ENCODE measurements at regions not wholly inside any gene's neighbourhood (a gene's known extent, or its start where the extent isn't known, plus 50 kb on each side); places are given as distances from the start of the nearest gene placed in this dataset.
A peak's percentile ranks its signal among the peaks of the same experiment; 100 is the strongest.

DNA sequence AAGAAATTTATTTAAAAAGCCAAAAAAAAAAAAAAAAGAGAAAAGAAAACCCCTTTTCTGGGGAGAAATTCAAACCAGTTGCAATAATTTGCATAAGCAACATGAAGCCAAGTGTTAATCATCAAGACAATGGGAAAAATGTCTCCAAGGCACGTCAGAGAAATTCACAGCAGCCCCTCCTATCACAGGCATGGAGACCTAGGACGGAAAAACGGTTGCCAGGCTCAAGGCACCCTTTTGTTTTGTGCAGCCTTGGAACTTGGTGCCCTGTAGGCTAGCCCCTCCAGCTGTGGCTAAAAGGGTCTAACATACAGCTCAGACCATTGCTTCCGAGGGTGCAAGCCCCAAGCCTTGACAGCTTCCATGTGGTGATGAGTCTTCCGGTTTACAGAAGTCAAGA lies 509.2 kb upstream of the SOX11 start:
- no peak overlapping the region for H2BK15ac ChIP-seq (ENCODE audit: low read length)
- WGBS, 2 donors (ENCODE audit: extremely low coverage in 2 of 2, insufficient read length in 2 of 2, insufficient replicate concordance in 1 of 2): no CpG with 5 or more reads among the region's 5 CpGs
- no peak for DNase-seq (ENCODE audit: low spot score)
- H3K4me1 ChIP-seq (ENCODE audit: control insufficient read depth in 2 of 2, insufficient read depth in 1 of 2, low read depth in 1 of 2, low read length in 2 of 2): no peaks in the 10 kb centered on the region
- no peaks in the 10 kb centered on the region for H3K27me3 ChIP-seq (ENCODE audit: control insufficient read depth in 3 of 3, insufficient read depth in 3 of 3, low read depth in 1 of 3, low read length in 3 of 3)
- peak overlapping the region; percentile 32 for H2AFZ ChIP-seq (ENCODE audit: low read length)
- peaks cover 0 to 2% of the 10 kb centered on the region in 2 donors for H3K9me3 ChIP-seq (replicated peaks in 1 of 2; ENCODE audit: control insufficient read depth in 2 of 2, insufficient read depth in 1 of 2, low read depth in 1 of 2, low read length in 2 of 2)
- no peak overlapping the region for H3K27ac ChIP-seq (replicated peaks; ENCODE audit: low read length)
- no peak overlapping the region for H3K23ac ChIP-seq (ENCODE audit: low read depth, low read length, poor library complexity)
- H3K14ac ChIP-seq (ENCODE audit: low read length): no peak overlapping the region
- H3K4me2 ChIP-seq (ENCODE audit: insufficient read depth, low read length, poor library complexity, severe bottlenecking): no peak overlapping the region
- no peak overlapping the region for H2BK120ac ChIP-seq (ENCODE audit: low read depth, low read length)
- H4K8ac ChIP-seq (ENCODE audit: low read depth, low read length): no peak overlapping the region
- no peak overlapping the region for H3K4ac ChIP-seq (ENCODE audit: low read length)
- no peak overlapping the region for H4K91ac ChIP-seq (ENCODE audit: low read depth, low read length, poor library complexity)
- H3K4me3 ChIP-seq (ENCODE audit: low read length in 2 of 2): no peak overlapping the region
- no peak overlapping the region for H2AK5ac ChIP-seq (ENCODE audit: low read depth, low read length)
- no peak overlapping the region for H3K18ac ChIP-seq (ENCODE audit: low read length)
- no peak overlapping the region for H2BK12ac ChIP-seq (ENCODE audit: low read length)
- H3K9ac ChIP-seq (ENCODE audit: low read depth, low read length, poor library complexity): no peak overlapping the region
- no peaks in the 10 kb centered on the region for H3K36me3 ChIP-seq (replicated peaks in 1 of 2; ENCODE audit: control insufficient read depth in 2 of 2, insufficient read depth in 2 of 2, low read length in 2 of 2)
- no peak overlapping the region for H2BK5ac ChIP-seq (ENCODE audit: low read length)
- H3K79me1 ChIP-seq (ENCODE audit: low read depth, low read length): no peaks in the 10 kb centered on the region

DNA sequence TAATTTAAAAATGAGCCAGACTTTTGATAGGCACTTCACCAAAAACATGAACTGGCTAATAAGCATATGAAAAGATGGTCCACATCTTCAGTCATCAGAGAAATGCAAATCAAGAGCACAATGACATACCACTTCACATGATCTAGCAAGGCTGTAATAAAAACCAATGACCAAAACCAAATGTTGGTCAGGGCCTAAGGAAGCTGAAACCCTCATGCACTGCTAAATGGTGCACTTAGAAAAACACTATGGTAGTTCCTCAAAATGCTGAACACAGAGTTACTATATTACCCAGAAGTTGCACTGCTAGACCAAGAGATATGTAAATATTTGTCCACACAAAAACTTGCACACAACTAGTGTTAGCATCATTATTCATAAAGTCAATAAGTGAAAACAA lies 504.9 kb upstream of the SOX11 start:
- H2BK15ac ChIP-seq (ENCODE audit: low read length): no peak overlapping the region
- H3K18ac ChIP-seq (ENCODE audit: low read length): no peak overlapping the region
- no peak overlapping the region for H3K14ac ChIP-seq (ENCODE audit: low read length)
- H2AK5ac ChIP-seq (ENCODE audit: low read depth, low read length): no peak overlapping the region
- H2BK12ac ChIP-seq (ENCODE audit: low read length): no peak overlapping the region
- no peak overlapping the region for H3K27ac ChIP-seq (replicated peaks; ENCODE audit: low read length)
- no peak overlapping the region for H3K4ac ChIP-seq (ENCODE audit: low read length)
- H2BK5ac ChIP-seq (ENCODE audit: low read length): no peak overlapping the region
- no peak overlapping the region for H3K23ac ChIP-seq (ENCODE audit: low read depth, low read length, poor library complexity)
- no peak overlapping the region for H3K9ac ChIP-seq (ENCODE audit: low read depth, low read length, poor library complexity)
- H3K36me3 ChIP-seq (replicated peaks in 1 of 2; ENCODE audit: control insufficient read depth in 2 of 2, insufficient read depth in 2 of 2, low read length in 2 of 2): no peaks in the 10 kb centered on the region
- H3K27me3 ChIP-seq (ENCODE audit: control insufficient read depth in 3 of 3, insufficient read depth in 3 of 3, low read depth in 1 of 3, low read length in 3 of 3): no peaks in the 10 kb centered on the region
- no peaks in the 10 kb centered on the region for H3K4me1 ChIP-seq (ENCODE audit: control insufficient read depth in 2 of 2, insufficient read depth in 1 of 2, low read depth in 1 of 2, low read length in 2 of 2)
- no peak for DNase-seq (ENCODE audit: low spot score)
- no peak overlapping the region for H3K4me3 ChIP-seq (ENCODE audit: low read length in 2 of 2)
- H4K8ac ChIP-seq (ENCODE audit: low read depth, low read length): no peak overlapping the region
- H3K79me1 ChIP-seq (ENCODE audit: low read depth, low read length): no peaks in the 10 kb centered on the region
- no peak overlapping the region for H4K91ac ChIP-seq (ENCODE audit: low read depth, low read length, poor library complexity)
- H2AFZ ChIP-seq (ENCODE audit: low read length): no peak overlapping the region
- peaks cover 0 to 2% of the 10 kb centered on the region in 2 donors for H3K9me3 ChIP-seq (replicated peaks in 1 of 2; ENCODE audit: control insufficient read depth in 2 of 2, insufficient read depth in 1 of 2, low read depth in 1 of 2, low read length in 2 of 2)
- H2BK120ac ChIP-seq (ENCODE audit: low read depth, low read length): no peak overlapping the region
- no peak overlapping the region for H3K4me2 ChIP-seq (ENCODE audit: insufficient read depth, low read length, poor library complexity, severe bottlenecking)

DNA sequence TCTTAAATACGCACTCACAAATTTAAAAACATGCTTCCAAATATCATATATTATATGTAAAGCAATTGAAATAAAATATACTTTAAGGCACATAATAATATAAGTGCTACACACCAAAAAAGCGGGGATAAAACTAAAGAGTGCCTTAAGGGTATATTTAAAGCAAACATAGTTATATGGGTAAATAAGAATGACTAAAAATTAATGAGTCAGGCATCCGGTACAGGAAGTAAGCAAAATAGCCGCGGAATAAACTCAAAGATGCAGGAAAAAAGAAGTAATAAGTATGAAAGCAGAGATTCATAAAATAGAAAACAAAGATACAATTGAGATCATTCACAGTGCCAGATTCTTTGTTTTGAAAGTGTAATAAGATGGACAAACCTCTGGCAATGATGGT lies 503.5 kb upstream of the SOX11 start:
- H3K36me3 ChIP-seq (replicated peaks in 1 of 2; ENCODE audit: control insufficient read depth in 2 of 2, insufficient read depth in 2 of 2, low read length in 2 of 2): no peaks in the 10 kb centered on the region
- WGBS, 2 donors (ENCODE audit: extremely low coverage in 2 of 2, insufficient read length in 2 of 2, insufficient replicate concordance in 1 of 2): no CpG with 5 or more reads among the region's 5 CpGs

DNA sequence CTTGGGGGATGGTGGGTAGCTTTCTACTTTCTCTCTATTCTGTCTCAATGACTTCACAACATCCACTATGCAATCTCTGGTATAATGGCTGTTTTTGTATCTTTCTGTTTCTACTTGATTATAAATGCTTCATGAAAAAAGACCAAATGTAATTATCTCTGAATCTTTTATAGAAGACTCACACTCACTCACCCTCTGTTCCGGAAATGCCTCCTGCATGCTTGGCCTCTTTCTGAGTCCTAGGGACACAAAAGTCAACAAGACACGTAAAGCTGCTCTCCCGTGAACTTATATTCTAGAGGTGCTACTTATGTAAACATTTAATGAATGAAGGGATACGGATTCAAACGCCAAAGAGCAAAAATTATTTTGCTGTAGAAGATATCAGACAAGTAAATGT lies 502.2 kb upstream of the SOX11 start:
- Histone ChIP-seq H3K27ac (replicated peaks; ENCODE audit: low read length) (no peak overlapping the region), H4K91ac (ENCODE audit: low read depth, low read length, poor library complexity) (no peak overlapping the region), H3K36me3 (replicated peaks in 1 of 2; ENCODE audit: control insufficient read depth in 2 of 2, insufficient read depth in 2 of 2, low read length in 2 of 2) (no peaks in the 10 kb centered on the region), H2AFZ (ENCODE audit: low read length) (peak overlapping the region; percentile 24), H3K4me3 (ENCODE audit: low read length in 2 of 2) (no peak overlapping the region), H3K14ac (ENCODE audit: low read length) (no peak overlapping the region), H3K4me2 (ENCODE audit: insufficient read depth, low read length, poor library complexity, severe bottlenecking) (no peak overlapping the region), H3K79me1 (ENCODE audit: low read depth, low read length) (no peaks in the 10 kb centered on the region), H3K4me1 (ENCODE audit: control insufficient read depth in 2 of 2, insufficient read depth in 1 of 2, low read depth in 1 of 2, low read length in 2 of 2) (no peaks in the 10 kb centered on the region), H2AK5ac (ENCODE audit: low read depth, low read length) (no peak overlapping the region), H3K9me3 (replicated peaks in 1 of 2; ENCODE audit: control insufficient read depth in 2 of 2, insufficient read depth in 1 of 2, low read depth in 1 of 2, low read length in 2 of 2) (no peaks in the 10 kb centered on the region), H2BK12ac (ENCODE audit: low read length) (no peak overlapping the region), H2BK15ac (ENCODE audit: low read length) (no peak overlapping the region), H2BK120ac (ENCODE audit: low read depth, low read length) (no peak overlapping the region), H3K18ac (ENCODE audit: low read length) (no peak overlapping the region), H3K27me3 (ENCODE audit: control insufficient read depth in 3 of 3, insufficient read depth in 3 of 3, low read depth in 1 of 3, low read length in 3 of 3) (no peaks in the 10 kb centered on the region), H2BK5ac (ENCODE audit: low read length) (no peak overlapping the region), H3K23ac (ENCODE audit: low read depth, low read length, poor library complexity) (no peak overlapping the region), H3K4ac (ENCODE audit: low read length) (no peak overlapping the region), H4K8ac (ENCODE audit: low read depth, low read length) (no peak overlapping the region), H3K9ac (ENCODE audit: low read depth, low read length, poor library complexity) (no peak overlapping the region)
- no peak for DNase-seq (ENCODE audit: low spot score)
- no CpG with 5 or more reads among the region's 5 CpGs for WGBS, 2 donors (ENCODE audit: extremely low coverage in 2 of 2, insufficient read length in 2 of 2, insufficient replicate concordance in 1 of 2)

More for the DNA sequence above, 503.5 kb upstream of the SOX11 start:
- Histone ChIP-seq H2BK120ac (ENCODE audit: low read depth, low read length) (no peak overlapping the region), H2AFZ (ENCODE audit: low read length) (no peak overlapping the region), H2BK15ac (ENCODE audit: low read length) (no peak overlapping the region), H2BK12ac (ENCODE audit: low read length) (no peak overlapping the region), H3K18ac (ENCODE audit: low read length) (no peak overlapping the region), H3K27me3 (ENCODE audit: control insufficient read depth in 3 of 3, insufficient read depth in 3 of 3, low read depth in 1 of 3, low read length in 3 of 3) (no peaks in the 10 kb centered on the region), H3K14ac (ENCODE audit: low read length) (no peak overlapping the region), H2BK5ac (ENCODE audit: low read length) (no peak overlapping the region), H4K8ac (ENCODE audit: low read depth, low read length) (no peak overlapping the region), H3K4me2 (ENCODE audit: insufficient read depth, low read length, poor library complexity, severe bottlenecking) (no peak overlapping the region), H3K9me3 (replicated peaks in 1 of 2; ENCODE audit: control insufficient read depth in 2 of 2, insufficient read depth in 1 of 2, low read depth in 1 of 2, low read length in 2 of 2) (no peaks in the 10 kb centered on the region), H3K4me1 (ENCODE audit: control insufficient read depth in 2 of 2, insufficient read depth in 1 of 2, low read depth in 1 of 2, low read length in 2 of 2) (no peaks in the 10 kb centered on the region), H2AK5ac (ENCODE audit: low read depth, low read length) (no peak overlapping the region), H3K79me1 (ENCODE audit: low read depth, low read length) (no peaks in the 10 kb centered on the region), H3K23ac (ENCODE audit: low read depth, low read length, poor library complexity) (no peak overlapping the region), H3K9ac (ENCODE audit: low read depth, low read length, poor library complexity) (no peak overlapping the region), H3K4ac (ENCODE audit: low read length) (no peak overlapping the region), H3K27ac (replicated peaks; ENCODE audit: low read length) (no peak overlapping the region), H3K4me3 (ENCODE audit: low read length in 2 of 2) (no peak overlapping the region), H4K91ac (ENCODE audit: low read depth, low read length, poor library complexity) (no peak overlapping the region)
- no peak for DNase-seq (ENCODE audit: low spot score)
